Neural cell (in vitro differentiated cells): ENCODE measurements at regions not wholly inside any gene's neighbourhood (a gene's known extent, or its start where the extent isn't known, plus 50 kb on each side); places are given as distances from the start of the nearest gene placed in this dataset.

ENCODE experiments used
- H2AFZ ChIP-seq: fragments of 200-600, 300-800 bp; sonication (generic), shearing (Covaris generic); 2 replicates; pipeline ENCODE4 v1.6.0; 2014; ENCODE audit warnings: low read depth, mild to moderate bottlenecking, antibody characterized with exemption, low read length, moderate library complexity
- H3F3A ChIP-seq: fragments of 200-600 bp; shearing (Covaris generic); 2 replicates; pipeline ENCODE4 v1.6.1; 2016; ENCODE audit warnings: mild to moderate bottlenecking, moderate library complexity, mixed read lengths, antibody characterized with exemption, low read length; ENCODE audit not compliant: insufficient read depth, poor library complexity, severe bottlenecking
- H3K27ac ChIP-seq: fragments of 200-600, 300-800 bp; sonication (generic), shearing (Covaris generic); 2 replicates; pipeline ENCODE4 v1.5.1; 2014; ENCODE audit warnings: mild to moderate bottlenecking, low read length, moderate library complexity
- H3K27me3 ChIP-seq: fragments of 300-800, 200-600 bp; sonication (generic), shearing (Covaris generic); 2 replicates; pipeline ENCODE4 v1.6.0; 2014; ENCODE audit warnings: mild to moderate bottlenecking, low read depth, low read length, moderate library complexity; ENCODE audit not compliant: insufficient read depth
- H3K36me3 ChIP-seq: fragments of 300-800, 200-600 bp; sonication (generic), shearing (Covaris generic); 2 replicates; pipeline ENCODE4 v1.5.1; 2014; ENCODE audit warnings: mild to moderate bottlenecking, antibody characterized with exemption, low read length, moderate library complexity; ENCODE audit not compliant: insufficient read depth
- H3K4me2 ChIP-seq: fragments of 300-800, 200-600 bp; sonication (generic), shearing (Covaris generic); 2 replicates; pipeline ENCODE4 v1.6.0; 2014; ENCODE audit warnings: mild to moderate bottlenecking, low read length
- H3K4me3 ChIP-seq: fragments of 300-800, 200-600 bp; sonication (generic), shearing (Covaris generic); 2 replicates; pipeline ENCODE4 v1.5.1; 2014; ENCODE audit warnings: mild to moderate bottlenecking, low read length, moderate library complexity
- H3K79me2 ChIP-seq: fragments of 200-600 bp; shearing (Covaris generic); replicated peaks from 2 replicates; pipeline ENCODE4 v1.6.0; 2014; ENCODE audit warnings: mild to moderate bottlenecking, low read length, moderate library complexity; ENCODE audit not compliant: insufficient read depth
- H3K9ac ChIP-seq: fragments of 300-800, 200-600 bp; sonication (generic), shearing (Covaris generic); 2 replicates; pipeline ENCODE4 v1.6.1; 2016; ENCODE audit warnings: mild to moderate bottlenecking, low read length, mixed read lengths
- H3K9me2 ChIP-seq: fragments of 200-600 bp; shearing (Covaris generic); 2 replicates; pipeline ENCODE4 v1.6.1; 2016; ENCODE audit warnings: mild to moderate bottlenecking, low read length, mixed read lengths; ENCODE audit not compliant: insufficient read depth
- H3K9me3 ChIP-seq: fragments of 200-600, 300-800 bp; sonication (generic), shearing (Covaris generic); 2 replicates; pipeline ENCODE4 v1.6.1; 2016; ENCODE audit warnings: mild to moderate bottlenecking, mixed run types, low read length, moderate library complexity, mixed read lengths
- H4K20me1 ChIP-seq: fragments of 200-600 bp; shearing (Covaris generic); 2 replicates; pipeline ENCODE4 v1.6.1; 2016; ENCODE audit warnings: mild to moderate bottlenecking, mixed run types; ENCODE audit not compliant: insufficient read depth
- CTCF ChIP-seq: fragments of 450-650 bp; IDR thresholded peaks from 2 replicates; pipeline ENCODE4 v1.5.1; 2014; ENCODE audit warnings: antibody characterized with exemption, mild to moderate bottlenecking, moderate library complexity; ENCODE audit not compliant: poor library complexity, severe bottlenecking
- EP300 ChIP-seq: fragments of 450-650 bp; conservative IDR thresholded peaks from 2 replicates; pipeline ENCODE4 v1.6.1; 2014; ENCODE audit warnings: antibody characterized with exemption, mild to moderate bottlenecking, moderate library complexity; ENCODE audit not compliant: poor library complexity, severe bottlenecking
- EZH2 ChIP-seq: fragments of 200-600, 300-800 bp; shearing (Covaris generic), sonication (generic); IDR thresholded peaks from 2 replicates; pipeline ENCODE4 v1.6.1; 2014; ENCODE audit warnings: antibody characterized with exemption, low read length, borderline replicate concordance, mild to moderate bottlenecking; ENCODE audit not compliant: insufficient read depth, poor library complexity, severe bottlenecking
- MXI1 ChIP-seq: fragments of 450-650 bp; conservative IDR thresholded peaks from 2 replicates; pipeline ENCODE4 v1.6.1; 2014; ENCODE audit warnings: antibody characterized with exemption, mild to moderate bottlenecking; ENCODE audit not compliant: poor library complexity, severe bottlenecking
- POLR2AphosphoS5 ChIP-seq: IDR thresholded peaks from 2 replicates; pipeline ENCODE4 v1.6.1; 2012
- RAD21 ChIP-seq: fragments of 450-650 bp; conservative IDR thresholded peaks from 2 replicates; pipeline ENCODE4 v1.6.1; 2014; ENCODE audit warnings: antibody characterized with exemption, mild to moderate bottlenecking, moderate library complexity
- REST ChIP-seq: IDR thresholded peaks from 2 replicates; pipeline ENCODE4 v1.6.1; 2012; ENCODE audit warnings: borderline replicate concordance
- SMC3 ChIP-seq: fragments of 450-650 bp; conservative IDR thresholded peaks from 2 replicates; pipeline ENCODE4 v1.6.1; 2014; ENCODE audit warnings: antibody characterized with exemption, mild to moderate bottlenecking, moderate library complexity; ENCODE audit not compliant: poor library complexity
- TAF1 ChIP-seq: IDR thresholded peaks from 2 replicates; pipeline ENCODE4 v1.6.1; 2012; ENCODE audit warnings: low read depth

GRCh38 chr15:93417156-93417555 lies 328.1 kb upstream of the RGMA start:
- no peaks in the 10 kb centered on the region for H3K9me3 ChIP-seq
- no peak overlapping the region for H3K4me3 ChIP-seq
- no peak overlapping the region for H2AFZ ChIP-seq
- no peaks in the 10 kb centered on the region for H3K36me3 ChIP-seq
- H3K27ac ChIP-seq, result no peak overlapping the region
- no peak overlapping the region for H3K4me2 ChIP-seq
- H3K79me2 ChIP-seq, result no peaks in the 10 kb centered on the region
- H4K20me1 ChIP-seq, result no peaks in the 10 kb centered on the region
- H3F3A ChIP-seq, result no peaks in the 10 kb centered on the region
- H3K9ac ChIP-seq, result no peak overlapping the region
- H3K9me2 ChIP-seq, result no peaks in the 10 kb centered on the region
- no peaks in the 10 kb centered on the region for H3K27me3 ChIP-seq
- no peak for TF ChIP-seq EP300
- TF ChIP-seq TAF1, result no peak
- no peak for TF ChIP-seq REST
- no peak for TF ChIP-seq RAD21
- TF ChIP-seq CTCF, result no peak
- TF ChIP-seq POLR2AphosphoS5, result no peak

- Histone ChIP-seq H3K27me3 (no peaks in the 10 kb centered on the region), H3K4me3 (no peak overlapping the region), H3F3A (no peaks in the 10 kb centered on the region), H3K4me2 (no peak overlapping the region), H3K9me3 (no peaks in the 10 kb centered on the region), H3K79me2 (no peaks in the 10 kb centered on the region), H2AFZ (no peak overlapping the region), H3K9me2 (no peaks in the 10 kb centered on the region), H4K20me1 (no peaks in the 10 kb centered on the region), H3K27ac (no peak overlapping the region), H3K36me3 (no peaks in the 10 kb centered on the region), H3K9ac (no peak overlapping the region)
- no peak for TF ChIP-seq MXI1
- no peak for TF ChIP-seq TAF1
- no peak for TF ChIP-seq POLR2AphosphoS5
- TF ChIP-seq RAD21, result no peak
- TF ChIP-seq REST, result no peak
- TF ChIP-seq EP300, result no peak
- no peak for TF ChIP-seq CTCF
- TF ChIP-seq SMC3, result no peak
- TF ChIP-seq EZH2, result no peak
Observed at GRCh38 chr15:93415576-93415975, 326.6 kb upstream of the RGMA start.
